Prostate gland (tissue), 2 donors: ENCODE measurements at regions not wholly inside any gene's neighbourhood (a gene's known extent, or its start where the extent isn't known, plus 50 kb on each side); places are given as distances from the start of the nearest gene placed in this dataset.
A peak's percentile ranks its signal among the peaks of the same experiment; 100 is the strongest.

ENCODE experiments used
- CTCF ChIP-seq, 4 experiments: fragments of 200-600 bp in 2 of 4; fragments of 450-650 bp in 2 of 4; sonication (generic) in 2 of 4; IDR thresholded peaks; 1 replicate in 3 of 4; 2 replicates in 1 of 4; pipeline ENCODE4 v1.5.1; 2016 to 2019; ENCODE audit warnings: antibody characterized with exemption in 4 of 4, mild to moderate bottlenecking in 2 of 4, moderate library complexity in 2 of 4
- POLR2A ChIP-seq: fragments of 450-650 bp; IDR thresholded peaks from one replicate; pipeline ENCODE4 v1.6.1; 2016; ENCODE audit warnings: antibody characterized with exemption, mild to moderate bottlenecking
- POLR2AphosphoS5 ChIP-seq: sonication (generic); formaldehyde crosslinking; IDR thresholded peaks from one replicate; pipeline ENCODE4 v1.6.1; 2017; ENCODE audit warnings: antibody characterized with exemption

GRCh38 chr9:16257604-16258003 lies 612.9 kb downstream of the BNC2 start:
- TF ChIP-seq CTCF (IDR thresholded peaks at IDR 0.05) (peak in 1 of 4 experiments; percentile 34), POLR2A (no peak), POLR2AphosphoS5 (no peak)
